HG03159 (cell line): ENCODE measurements at regions not wholly inside any gene's neighbourhood (a gene's known extent, or its start where the extent isn't known, plus 50 kb on each side); places are given as distances from the start of the nearest gene placed in this dataset.
"Not testable (repeated sequence)": the region's sequence is repeated elsewhere in the genome, so short reads cannot be mapped to it uniquely, and the experiment has no call there.

Experiments
- ATAC-seq: cut with Tn5 transposase; IDR thresholded peaks from one replicate; pipeline ENCODE4 v1.9.1; 2021; ENCODE audit warnings: mild to moderate bottlenecking, moderate library complexity; ENCODE audit not compliant: unreplicated experiment

- ATAC-seq = not testable (repeated sequence)
These were observed 50.0 kb upstream of the GPCPD1 start for GRCh38 chr20:5660756-5661155.
